Epithelial cell of esophagus (primary cell): ENCODE measurements at regions not wholly inside any gene's neighbourhood (a gene's known extent, or its start where the extent isn't known, plus 50 kb on each side); places are given as distances from the start of the nearest gene placed in this dataset.

Source experiments
- DNase-seq: peaks from one replicate; pipeline ENCODE4 v3.0.0; 2010; ENCODE audit warnings: low read depth
- H3K4me3 ChIP-seq: 2 replicates; pipeline ENCODE4 v1.5.1; 2011; ENCODE audit warnings: mild to moderate bottlenecking, low read length, control low read depth
- TF ChIP-seq, protein P1 (sequence below): IDR thresholded peaks from 2 replicates; pipeline ENCODE4 v1.5.1; 2011; ENCODE audit warnings: low read depth, mild to moderate bottlenecking, low read length, control low read depth, inconsistent platforms; ENCODE audit not compliant: insufficient read depth; ENCODE audit errors: missing control alignments

- no peak overlapping the region for H3K4me3 ChIP-seq
- TF ChIP-seq, protein P1, sequence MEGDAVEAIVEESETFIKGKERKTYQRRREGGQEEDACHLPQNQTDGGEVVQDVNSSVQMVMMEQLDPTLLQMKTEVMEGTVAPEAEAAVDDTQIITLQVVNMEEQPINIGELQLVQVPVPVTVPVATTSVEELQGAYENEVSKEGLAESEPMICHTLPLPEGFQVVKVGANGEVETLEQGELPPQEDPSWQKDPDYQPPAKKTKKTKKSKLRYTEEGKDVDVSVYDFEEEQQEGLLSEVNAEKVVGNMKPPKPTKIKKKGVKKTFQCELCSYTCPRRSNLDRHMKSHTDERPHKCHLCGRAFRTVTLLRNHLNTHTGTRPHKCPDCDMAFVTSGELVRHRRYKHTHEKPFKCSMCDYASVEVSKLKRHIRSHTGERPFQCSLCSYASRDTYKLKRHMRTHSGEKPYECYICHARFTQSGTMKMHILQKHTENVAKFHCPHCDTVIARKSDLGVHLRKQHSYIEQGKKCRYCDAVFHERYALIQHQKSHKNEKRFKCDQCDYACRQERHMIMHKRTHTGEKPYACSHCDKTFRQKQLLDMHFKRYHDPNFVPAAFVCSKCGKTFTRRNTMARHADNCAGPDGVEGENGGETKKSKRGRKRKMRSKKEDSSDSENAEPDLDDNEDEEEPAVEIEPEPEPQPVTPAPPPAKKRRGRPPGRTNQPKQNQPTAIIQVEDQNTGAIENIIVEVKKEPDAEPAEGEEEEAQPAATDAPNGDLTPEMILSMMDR: no peak
- DNase-seq: peak; percentile 23
These were observed 190.0 kb upstream of the CIBAR2 start for GRCh38 chr16:85302018-85302847.

DNA sequence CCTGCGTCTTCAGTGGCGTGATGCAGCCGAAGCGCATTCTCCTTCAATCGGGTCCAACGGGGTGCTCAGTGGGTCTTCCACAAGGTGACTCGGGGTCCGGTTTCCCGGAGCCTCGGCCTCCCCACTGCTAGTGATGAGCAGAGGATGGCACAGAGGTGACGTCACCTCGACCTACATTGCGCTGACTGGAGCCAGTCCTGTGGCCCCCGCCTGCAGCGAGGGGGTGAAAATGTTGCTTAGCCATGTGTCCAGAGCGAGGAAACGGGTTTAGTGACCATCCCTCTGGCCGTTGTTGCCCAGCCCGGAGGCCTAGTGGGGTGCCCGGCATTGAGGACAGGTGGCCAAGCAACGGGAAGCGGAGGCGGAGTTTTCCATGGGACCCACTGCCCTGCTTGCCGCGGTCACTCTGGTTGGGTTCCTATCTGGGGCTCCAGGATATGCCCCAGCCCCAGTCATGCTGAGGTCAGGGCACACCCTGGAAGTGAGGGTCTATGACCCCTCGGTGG is 190.6 kb upstream of the CIBAR2 start:
- TF ChIP-seq, protein P1: no peak
- H3K4me3 ChIP-seq: no peak overlapping the region
- no peak for DNase-seq

- peak; percentile 56 for DNase-seq
- H3K4me3 ChIP-seq: no peak overlapping the region
- TF ChIP-seq, protein P1: peak; percentile 80
These were observed 191.1 kb upstream of the CIBAR2 start for GRCh38 chr16:85303354-85303883.

- H3K4me3 ChIP-seq: no peak overlapping the region
- TF ChIP-seq, protein P1: no peak
- DNase-seq: no peak
These were observed 192.1 kb upstream of the CIBAR2 start for GRCh38 chr16:85304337-85304736.

GRCh38 chr16:85306071-85306792 is 194.0 kb upstream of the CIBAR2 start:
- peak; percentile 75 for DNase-seq
- TF ChIP-seq, protein P1: no peak
- no peak overlapping the region for H3K4me3 ChIP-seq

- DNase-seq: no peak
These were observed 194.7 kb upstream of the CIBAR2 start for GRCh38 chr16:85306793-85307551.

More at GRCh38 chr16:85306793-85307551, 194.7 kb upstream of the CIBAR2 start:
- no peak overlapping the region for H3K4me3 ChIP-seq
- TF ChIP-seq, protein P1: no peak
